ENCODE measurements at regions not wholly inside any gene's neighbourhood (a gene's known extent, or its start where the extent isn't known, plus 50 kb on each side); places are given as distances from the start of the nearest gene placed in this dataset.
A peak's percentile ranks its signal among the peaks of the same experiment; 100 is the strongest.
"Not testable (repeated sequence)": the region's sequence is repeated elsewhere in the genome, so short reads cannot be mapped to it uniquely, and the experiment has no call there.

- no peak for TF ChIP-seq ZNF532 (CRISPR knock-in tag; IDR thresholded peaks at IDR 0.05; ENCODE audit: borderline replicate concordance)
- TF ChIP-seq ETV6 (CRISPR knock-in tag; IDR thresholded peaks at IDR 0.05), result no peak
- no peak for TF ChIP-seq GABPB1 (CRISPR knock-in tag; IDR thresholded peaks at IDR 0.05)
- no peak for TF ChIP-seq ERG (CRISPR knock-in tag; IDR thresholded peaks at IDR 0.05)
- no peak for TF ChIP-seq ZMAT4 (CRISPR knock-in tag; IDR thresholded peaks at IDR 0.05)
Observed at GRCh38 chrX:140038842-140039241, 73.5 kb upstream of the CXorf66 start (continued).

GRCh38 chrX:140034916-140035315, 69.6 kb upstream of the CXorf66 start:
- ChIA-PET POLR2A (no interaction called here), CTCF (interaction anchor here (0.7 to 2.4 kb wide), 17 partner anchors 10 to 627 kb away, joined by 3 to 21 read pairs (median 4); partner anchors contain the start of gene SOX3)
- Mint-ChIP-seq H3K27ac (no peak overlapping the region), H3K4me1 (peaks cover 5% of the 10 kb centered on the region), H3K4me3 (no peak overlapping the region), H3K9me3 (no peaks in the 10 kb centered on the region), H3K27me3 (ENCODE audit: low read depth) (no peaks in the 10 kb centered on the region; the same call in 1 of the 2 replicates), H3K36me3 (no peaks in the 10 kb centered on the region; the same call in 1 of the 2 replicates)
- ATAC-seq, result no peak
- no peak for DNase-seq (ENCODE audit: low spot score)
- no peak for TF ChIP-seq ZNF671 (CRISPR knock-in tag; IDR thresholded peaks at IDR 0.05)

GRCh38 chrX:140022482-140022881, 57.2 kb upstream of the CXorf66 start:
- Mint-ChIP-seq H3K27me3 (ENCODE audit: low read depth) (no peaks in the 10 kb centered on the region), H3K4me3 (no peak overlapping the region), H3K9me3 (no peaks in the 10 kb centered on the region), H3K4me1 (no peaks in the 10 kb centered on the region), H3K36me3 (no peaks in the 10 kb centered on the region), H3K27ac (no peak overlapping the region)
- DNase-seq (ENCODE audit: low spot score) (no peak), ATAC-seq (no peak)
- POLR2A ChIA-PET, result no interaction called here
- CTCF ChIA-PET, result no interaction called here
- no peak for TF ChIP-seq NFYB (CRISPR knock-in tag; conservative IDR thresholded peaks at IDR 0.05; ENCODE audit: low read depth)
- TF ChIP-seq AR (CRISPR knock-in tag; IDR thresholded peaks at IDR 0.05), result no peak
- TF ChIP-seq CDX4 (CRISPR knock-in tag; IDR thresholded peaks at IDR 0.05; ENCODE audit: borderline replicate concordance), result no peak
- TF ChIP-seq GABPB1 (CRISPR knock-in tag; IDR thresholded peaks at IDR 0.05), result no peak
- TF ChIP-seq ZSCAN18 (CRISPR knock-in tag; IDR thresholded peaks at IDR 0.05), result no peak
- TF ChIP-seq SMAD3 (CRISPR knock-in tag; IDR thresholded peaks at IDR 0.05; ENCODE audit: borderline replicate concordance), result no peak
- no peak for TF ChIP-seq ERG (CRISPR knock-in tag; IDR thresholded peaks at IDR 0.05)

- peak; percentile 12 for DNase-seq (ENCODE audit: low spot score)
- H3K9me3 Mint-ChIP-seq; H3K27ac Mint-ChIP-seq; H3K4me1 Mint-ChIP-seq; H3K4me3 Mint-ChIP-seq; CTCF ChIA-PET; H3K27me3 Mint-ChIP-seq (ENCODE audit: low read depth); POLR2A ChIA-PET; H3K36me3 Mint-ChIP-seq: not testable (repeated sequence)
- ATAC-seq, result peak; percentile 91
Observed at GRCh38 chrX:140019134-140019533, 53.8 kb upstream of the CXorf66 start.

All from WTC11 (cell line).